Amygdala (tissue), 56 donors: ENCODE measurements at regions not wholly inside any gene's neighbourhood (a gene's known extent, or its start where the extent isn't known, plus 50 kb on each side); places are given as distances from the start of the nearest gene placed in this dataset.
"Not testable (repeated sequence)": the region's sequence is repeated elsewhere in the genome, so short reads cannot be mapped to it uniquely, and the experiment has no call there.

ENCODE experiments used
- DNase-seq, 56 donors: peaks; one replicate each; lab custom pipeline; 2025; lab: John Stamatoyannopoulos, UW

DNA sequence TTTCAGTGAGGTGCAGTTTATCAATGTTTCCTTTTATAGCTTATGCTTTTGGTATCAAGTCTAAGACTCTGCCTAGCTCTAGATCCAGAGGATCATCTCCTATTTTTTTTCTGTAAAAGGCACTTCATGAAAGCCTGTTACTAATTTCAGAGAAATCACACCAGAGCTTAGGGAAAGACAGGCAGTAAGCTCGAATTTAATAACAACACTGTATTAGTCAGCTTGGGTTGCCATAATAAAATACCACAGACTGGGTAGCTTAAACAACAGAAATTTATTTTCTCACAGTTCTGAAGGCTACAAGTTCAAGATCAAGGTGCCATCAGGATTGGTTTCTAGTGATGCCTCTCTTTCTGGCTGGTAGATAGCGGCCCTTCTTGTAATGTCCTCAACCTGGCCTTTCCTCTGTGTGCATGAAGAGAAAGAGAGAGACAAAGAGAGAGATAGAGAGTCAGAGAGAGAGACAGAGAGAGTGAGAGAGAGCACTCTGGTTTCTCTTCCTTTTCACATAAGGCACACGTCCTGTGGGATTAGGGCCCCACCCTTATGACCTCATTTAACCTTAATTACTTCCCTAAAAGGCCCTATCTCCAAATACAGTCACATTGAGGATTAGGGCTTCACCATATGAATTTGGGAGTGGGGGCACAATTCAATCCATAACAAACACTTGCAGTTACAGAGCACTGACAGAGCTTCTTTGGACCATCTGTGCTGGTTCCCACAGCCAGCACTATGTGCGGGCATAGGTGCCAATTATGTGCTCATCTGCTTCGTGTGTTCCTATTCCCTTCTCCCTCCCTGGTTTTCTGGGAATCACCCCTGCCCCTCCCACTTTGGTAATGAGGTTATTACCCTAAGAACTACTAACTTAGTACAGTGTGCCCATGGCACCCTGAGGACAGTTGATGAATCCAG, 114.8 kb upstream of the MED14 start:
- no peak for DNase-seq

DNA sequence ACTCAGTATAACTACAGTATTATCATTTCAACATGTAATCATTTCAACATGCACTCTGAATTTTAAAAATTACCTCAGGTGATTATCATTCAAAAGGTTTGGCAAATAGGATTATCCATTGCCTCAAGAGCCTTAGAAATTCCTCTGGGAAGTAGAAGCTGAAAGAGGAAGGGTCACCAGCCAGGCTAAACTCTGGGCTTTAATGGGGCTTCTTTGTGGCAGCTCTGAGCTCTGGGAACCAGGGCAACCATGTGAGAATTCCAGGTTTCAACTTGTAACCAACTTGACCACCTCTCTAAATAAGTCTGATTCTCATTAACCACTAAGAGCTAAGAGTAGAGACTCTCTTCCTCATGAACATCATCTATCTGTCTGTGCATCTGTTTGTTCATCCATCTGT, 117.2 kb upstream of the MED14 start:
- no peak for DNase-seq

DNA sequence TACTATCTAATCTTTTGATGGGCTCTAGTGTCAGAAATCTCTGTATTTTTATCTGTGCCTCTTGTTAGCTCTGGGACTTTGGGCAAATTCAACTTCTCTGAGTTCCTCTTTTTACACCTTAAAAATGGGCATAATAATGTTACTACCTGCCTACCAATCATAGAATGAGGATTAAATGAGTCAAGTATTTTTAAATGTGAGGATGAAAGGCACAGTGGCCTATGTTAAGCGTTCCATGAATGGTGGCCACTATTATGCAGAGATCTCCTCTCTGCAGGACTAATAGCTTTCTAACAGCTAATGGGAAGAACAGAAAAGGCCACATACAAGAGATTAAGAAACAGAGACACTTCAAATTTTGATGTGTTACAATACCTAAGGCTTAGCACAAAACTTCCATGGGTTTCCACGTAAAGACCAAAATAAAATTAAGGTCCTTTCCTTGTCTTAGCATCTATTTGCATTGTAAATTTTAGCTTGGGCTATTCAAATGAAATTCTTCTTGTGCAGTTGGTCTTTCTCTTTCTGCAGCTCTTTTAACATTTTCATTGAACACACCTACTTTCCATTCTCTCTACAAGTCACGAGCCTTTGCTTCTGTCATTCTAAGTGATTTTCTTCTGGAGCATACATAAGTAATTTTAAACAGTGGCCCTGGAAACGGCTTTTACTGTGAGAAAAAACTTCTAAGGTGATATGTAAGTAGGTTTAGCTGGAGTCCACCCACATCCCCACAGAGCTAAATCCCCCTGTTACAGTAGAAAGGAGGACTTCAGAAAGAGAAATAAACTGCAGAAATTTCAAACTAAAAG, 117.9 kb upstream of the MED14 start:
- DNase-seq = no peak

DNA sequence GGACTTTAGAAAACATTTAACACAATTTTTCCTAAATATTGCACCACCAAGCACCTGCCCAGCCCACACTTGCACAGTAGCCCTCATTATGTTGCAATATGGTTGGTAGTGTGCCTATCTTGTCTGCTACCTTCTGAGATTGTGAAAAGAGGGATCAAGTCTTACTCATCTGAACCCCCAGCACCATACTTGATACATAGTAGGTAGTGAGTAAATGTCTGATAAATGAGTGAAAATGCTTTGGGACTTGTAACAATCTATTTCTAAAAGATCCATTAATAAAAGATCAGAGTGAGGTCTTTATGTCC, 118.4 kb upstream of the MED14 start:
- no peak for DNase-seq

DNA sequence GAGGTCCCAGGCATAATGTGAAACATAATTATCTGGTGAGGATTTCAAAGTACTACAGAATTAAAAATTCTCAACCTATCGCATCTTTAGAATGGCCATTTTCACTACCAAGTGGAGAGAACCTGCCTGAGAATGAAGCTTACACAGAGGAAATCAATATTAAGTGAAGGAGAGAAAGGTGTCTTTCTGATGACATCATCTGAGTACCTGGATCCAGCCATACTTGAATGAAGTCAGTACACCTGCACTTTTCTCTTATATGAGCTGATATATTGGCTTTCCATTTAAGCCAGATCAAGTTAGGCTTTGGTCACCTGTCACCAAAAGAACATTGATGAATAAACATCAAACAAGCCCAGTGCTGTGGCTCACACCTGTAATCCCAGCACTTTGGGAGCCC, 118.9 kb upstream of the MED14 start:
- DNase-seq = no peak

DNA sequence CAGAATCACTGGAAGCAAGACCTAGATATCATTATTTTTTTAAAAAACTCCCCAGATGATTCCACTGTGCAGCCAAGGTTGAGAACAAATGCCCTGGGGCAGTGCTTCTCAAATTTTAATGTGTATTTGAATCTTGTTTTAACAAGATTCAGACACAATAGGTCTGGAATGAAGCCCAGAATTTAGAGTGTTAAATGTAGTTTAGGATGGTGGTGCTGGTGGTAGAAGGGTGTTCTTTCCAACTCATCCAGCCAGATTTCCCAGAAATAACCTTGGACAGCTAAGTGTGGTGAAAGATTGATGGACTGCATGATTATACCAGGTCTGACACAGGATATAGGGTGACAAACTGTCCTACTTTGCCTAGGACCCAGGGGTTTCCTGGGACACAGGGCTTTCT, 120.1 kb upstream of the MED14 start:
- DNase-seq = no peak

DNA sequence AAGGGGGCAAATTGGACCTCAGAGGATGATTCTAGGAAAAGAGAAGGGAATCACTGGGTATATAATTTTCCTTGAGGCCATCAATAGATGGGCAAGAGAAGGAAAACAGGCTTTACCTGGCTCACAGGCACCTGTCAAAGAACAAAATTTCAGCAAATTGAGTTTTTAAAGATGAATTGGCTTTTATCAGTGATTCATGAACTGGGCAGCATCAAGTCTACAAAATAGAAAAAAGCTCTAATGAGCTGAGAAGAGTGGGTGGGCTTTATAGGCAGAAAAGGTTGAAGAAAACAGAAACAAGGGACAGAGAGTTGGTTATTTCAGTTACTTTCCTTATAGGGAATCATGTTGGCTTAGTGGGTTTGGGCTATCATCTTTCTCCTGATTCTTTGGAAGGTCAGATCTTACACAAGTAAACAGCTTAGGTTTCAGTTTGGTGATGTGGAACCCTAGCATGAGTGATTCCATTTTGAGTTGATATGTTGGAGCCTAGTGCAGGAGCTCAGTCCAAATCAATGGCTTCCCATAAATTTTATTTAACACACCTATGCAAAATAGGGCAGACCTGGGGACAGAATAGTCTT, 120.7 kb upstream of the MED14 start:
- no peak for DNase-seq

DNA sequence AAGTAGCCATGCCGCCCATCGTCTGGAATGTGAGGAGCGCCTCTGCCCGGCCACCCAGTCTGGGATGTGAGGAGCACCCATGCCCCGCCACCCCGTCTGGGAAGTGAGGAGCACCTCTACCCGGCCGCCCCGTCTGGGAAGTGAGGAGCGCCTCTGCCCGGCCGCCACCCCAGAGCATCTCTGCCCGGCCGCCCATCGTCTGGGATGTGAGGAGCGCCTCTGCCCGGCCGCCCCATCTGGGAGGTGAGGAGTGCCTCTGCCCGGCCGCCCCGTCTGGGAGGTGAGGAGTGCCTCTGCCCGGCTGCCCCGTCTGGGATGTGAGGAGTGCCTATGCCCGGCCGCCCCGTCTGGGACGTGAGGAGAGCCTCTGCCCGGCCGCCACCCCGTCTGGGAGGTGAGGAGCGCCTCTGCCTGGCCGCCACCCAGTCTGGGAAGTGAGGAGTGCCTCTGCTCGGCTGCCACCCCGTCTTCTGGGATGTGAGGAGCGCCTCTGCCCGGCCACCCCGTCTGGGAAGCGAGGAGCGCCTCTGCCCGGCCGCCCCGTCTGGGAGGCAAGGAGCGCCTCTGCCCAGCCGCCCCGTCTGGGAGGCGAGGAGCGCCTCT, 126.7 kb upstream of the MED14 start:
- DNase-seq = not testable (repeated sequence)

DNA sequence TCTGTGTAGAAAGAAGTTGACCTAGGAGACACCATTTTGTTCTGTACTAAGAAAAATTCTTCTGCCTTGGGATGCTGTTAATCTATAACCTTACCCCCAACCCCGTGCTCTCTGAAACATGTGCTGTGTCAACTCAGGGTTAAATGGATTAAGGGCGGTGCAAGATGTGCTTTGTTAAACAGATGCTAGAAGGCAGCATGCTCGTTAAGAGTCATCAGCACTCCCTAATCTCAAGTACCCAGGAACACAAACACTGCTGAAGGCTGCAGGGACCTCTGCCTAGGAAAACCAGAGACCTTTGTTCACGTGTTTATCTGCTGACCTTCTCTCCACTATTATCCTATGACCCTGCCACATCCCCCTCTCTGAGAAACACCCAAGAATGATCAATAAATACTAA, 127.9 kb upstream of the MED14 start:
- DNase-seq = not testable (repeated sequence)

DNA sequence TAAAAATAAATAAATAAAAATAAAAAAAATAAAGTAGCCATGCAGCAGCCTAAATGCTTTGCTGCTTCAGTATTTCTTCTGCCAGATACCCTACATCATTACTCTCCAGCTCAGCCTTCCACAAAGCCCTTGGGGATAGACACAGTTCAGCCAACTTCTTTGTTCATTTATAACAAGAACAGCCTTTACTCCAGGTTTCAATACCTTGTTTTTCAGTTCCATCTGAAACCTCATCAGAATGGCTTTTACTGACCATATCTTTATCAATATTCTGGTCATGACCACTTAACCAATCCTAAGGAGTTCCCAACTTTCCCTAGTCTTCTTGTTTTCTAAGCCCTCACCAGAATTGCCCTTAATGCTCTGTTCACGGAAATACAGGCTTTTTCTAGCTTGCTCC, 128.3 kb upstream of the MED14 start:
- no peak for DNase-seq

DNA sequence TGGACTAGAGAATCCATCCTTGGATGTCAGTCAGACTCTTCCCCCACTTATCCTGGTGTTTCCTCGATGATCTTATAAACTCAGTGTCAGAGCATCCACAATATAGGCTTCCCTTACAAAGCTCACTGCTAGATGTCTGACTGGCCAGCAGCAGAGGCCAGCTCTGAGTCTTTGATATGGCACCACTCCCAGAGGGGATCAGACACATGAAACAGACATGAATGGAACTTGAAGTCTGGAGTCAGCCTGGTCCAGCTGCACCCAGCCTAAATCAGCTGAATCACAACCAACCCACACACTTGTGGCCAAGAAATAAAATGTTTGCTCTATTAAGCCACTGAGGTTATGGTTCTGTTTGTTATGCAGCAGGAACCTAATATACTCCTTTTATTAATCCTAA, 129.6 kb upstream of the MED14 start:
- DNase-seq = no peak

DNA sequence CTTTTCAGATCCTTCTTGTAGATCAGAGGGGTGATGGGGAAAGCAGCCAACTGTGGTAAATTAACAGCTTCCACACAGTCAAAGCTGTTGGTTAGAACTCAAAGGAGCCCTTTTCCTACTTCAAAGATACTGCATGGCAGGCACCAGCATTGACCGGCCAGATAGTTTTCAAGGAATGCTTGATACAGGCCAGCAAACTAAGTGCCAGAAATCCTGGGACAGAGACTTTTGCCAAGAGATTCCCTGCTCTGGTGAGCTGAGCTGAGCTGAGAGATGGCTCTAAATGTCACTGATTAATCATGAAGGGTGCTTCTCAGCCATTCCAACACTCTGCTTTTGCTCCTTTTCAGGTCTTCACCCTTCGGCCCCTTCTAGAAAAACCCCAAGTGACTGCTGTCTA, 131.6 kb upstream of the MED14 start:
- no peak for DNase-seq

DNA sequence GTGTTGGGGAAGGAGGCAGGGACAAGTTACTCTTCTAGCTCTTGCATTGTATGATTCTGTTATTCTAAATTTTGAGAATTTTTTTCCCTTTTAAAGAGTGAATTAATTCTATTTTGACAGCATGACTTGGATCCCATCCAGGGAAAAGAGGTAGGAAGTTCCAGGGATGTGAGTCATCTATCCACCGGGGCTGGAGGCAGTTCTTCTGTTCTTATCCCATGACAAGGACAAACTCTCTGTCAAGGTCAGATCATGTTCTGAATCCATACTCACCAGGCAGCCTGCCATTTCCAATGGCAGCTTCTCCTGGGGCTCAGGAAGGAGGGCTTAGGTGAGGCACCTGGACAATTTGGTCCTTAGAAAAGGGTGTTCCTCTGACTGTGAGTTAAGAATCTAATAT, 132.0 kb upstream of the MED14 start:
- no peak for DNase-seq

DNA sequence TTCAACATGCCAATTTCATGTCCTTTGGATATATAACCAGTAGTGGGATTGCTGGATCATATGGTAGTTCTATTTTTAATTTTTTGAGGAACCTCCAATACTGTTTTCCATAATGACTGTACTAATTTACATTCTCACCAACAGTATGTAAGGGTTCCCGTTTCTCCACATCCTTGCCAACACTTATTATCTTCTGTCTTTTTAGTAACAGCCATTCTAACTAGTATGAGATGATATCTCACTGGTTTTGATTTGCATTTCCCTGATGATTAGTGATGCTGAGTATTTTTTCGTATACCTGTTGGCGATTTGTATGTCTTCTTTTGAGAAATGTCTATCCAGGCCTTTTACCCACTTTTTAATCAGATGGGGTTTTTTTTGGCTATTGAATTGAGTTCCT, 133.5 kb upstream of the MED14 start:
- DNase-seq = no peak

DNA sequence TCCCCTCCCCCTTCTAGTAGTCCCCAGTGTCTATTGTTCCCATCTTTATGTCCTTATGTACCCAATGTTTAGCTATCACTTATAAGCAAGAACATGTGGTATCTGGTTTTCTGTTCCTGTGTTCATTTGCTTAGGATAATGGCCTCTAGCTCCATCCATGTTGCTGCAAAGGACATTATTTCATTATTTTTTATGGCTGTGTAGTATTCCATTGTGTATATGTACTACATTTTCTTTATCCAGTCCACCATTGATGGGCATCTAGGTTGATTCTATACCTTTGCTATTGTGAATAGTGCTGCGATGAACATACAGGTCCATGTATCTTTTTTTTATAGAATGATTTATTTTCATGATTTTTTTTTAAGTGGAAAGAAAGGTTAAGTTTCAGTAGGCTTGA, 135.6 kb upstream of the MED14 start:
- not testable (repeated sequence) for DNase-seq

DNA sequence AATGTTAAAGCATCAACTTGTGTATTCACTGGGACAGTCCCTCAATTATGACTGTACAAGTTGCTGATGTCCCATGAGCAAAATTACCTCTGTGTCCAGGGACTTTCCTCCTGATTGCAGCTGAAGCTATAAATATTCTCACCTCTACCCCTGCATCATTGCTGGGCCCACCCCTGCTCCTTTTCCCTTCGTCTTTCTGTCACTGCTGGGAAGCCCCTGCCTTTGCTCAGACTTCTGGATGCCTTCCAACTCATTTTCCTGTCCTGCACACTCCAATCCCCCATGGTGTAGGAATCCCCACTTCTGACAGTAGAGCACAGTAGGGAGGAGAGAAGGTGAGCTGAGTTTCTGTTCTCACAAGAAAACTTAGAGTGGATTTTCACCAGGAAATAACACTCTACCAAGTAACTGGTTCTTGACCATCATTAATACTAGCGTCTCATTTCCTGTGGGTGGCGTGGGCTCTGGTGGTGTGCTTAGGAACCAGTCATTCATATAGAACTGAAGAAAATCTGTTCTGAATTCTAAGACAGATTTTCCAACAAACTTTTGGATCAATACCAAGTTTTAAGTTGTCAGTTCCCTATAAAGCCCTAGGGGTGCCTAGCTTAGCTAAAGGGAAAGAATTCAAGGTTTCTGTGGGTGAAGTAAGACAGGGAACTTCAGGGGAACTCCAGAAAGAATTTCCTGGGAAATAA, 136.2 kb upstream of the MED14 start:
- no peak for DNase-seq

DNA sequence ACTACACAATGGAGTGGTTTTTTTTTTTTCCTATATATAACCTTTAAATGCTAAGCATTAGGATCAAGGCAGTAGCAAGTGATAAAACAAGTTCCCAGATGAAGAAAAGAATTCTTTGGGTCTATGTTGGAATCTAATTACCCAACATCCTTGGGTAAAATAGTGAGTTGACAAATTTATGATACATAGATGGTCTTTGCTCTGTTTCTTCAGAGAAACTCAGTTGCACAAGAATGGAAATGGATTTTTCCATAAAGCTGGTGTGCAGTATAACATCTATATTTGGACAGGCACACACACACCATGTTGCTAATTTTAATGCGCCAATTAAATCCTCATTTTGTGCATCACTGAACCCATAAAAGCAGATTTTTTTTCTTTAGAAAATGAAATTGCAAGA, 137.0 kb upstream of the MED14 start:
- DNase-seq = no peak

DNA sequence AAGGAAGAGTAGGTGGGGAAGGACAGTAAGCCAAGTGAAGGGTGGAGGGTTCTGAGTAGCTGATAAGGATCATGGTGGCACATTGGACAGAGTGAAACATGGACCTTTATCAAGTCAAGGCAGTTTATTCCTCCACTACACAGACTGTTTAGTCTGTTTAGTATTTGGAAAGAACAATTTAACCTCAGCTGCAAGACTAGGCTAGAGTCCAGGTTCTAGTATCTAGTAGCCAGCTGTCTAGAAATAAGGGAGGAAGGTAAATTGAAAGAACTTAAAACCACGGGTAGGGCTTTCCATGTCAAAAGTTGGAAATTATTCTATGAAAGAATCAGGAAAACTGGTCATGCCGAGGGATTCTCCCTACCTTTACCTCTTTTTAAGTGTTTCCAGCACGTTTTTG, 140.1 kb upstream of the MED14 start:
- no peak for DNase-seq

DNA sequence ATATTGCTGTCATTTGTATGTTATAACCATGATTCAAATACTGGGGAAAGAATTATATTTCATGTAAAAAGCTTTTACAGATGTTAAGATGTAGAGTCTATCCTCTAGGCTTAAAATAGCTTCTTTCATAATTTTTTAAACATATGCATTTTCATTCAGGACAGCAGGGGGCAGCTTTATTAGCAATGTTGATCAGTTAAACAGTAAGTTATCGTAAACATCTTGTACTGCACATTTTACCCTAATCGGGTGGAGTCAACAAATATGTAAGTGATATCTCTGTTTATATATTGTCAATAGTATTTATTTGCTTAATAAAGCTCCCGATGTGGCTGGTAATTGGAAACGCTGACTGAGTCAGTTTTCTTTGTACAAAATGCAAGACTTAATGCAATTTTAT, 142.5 kb upstream of the MED14 start:
- DNase-seq = no peak

DNA sequence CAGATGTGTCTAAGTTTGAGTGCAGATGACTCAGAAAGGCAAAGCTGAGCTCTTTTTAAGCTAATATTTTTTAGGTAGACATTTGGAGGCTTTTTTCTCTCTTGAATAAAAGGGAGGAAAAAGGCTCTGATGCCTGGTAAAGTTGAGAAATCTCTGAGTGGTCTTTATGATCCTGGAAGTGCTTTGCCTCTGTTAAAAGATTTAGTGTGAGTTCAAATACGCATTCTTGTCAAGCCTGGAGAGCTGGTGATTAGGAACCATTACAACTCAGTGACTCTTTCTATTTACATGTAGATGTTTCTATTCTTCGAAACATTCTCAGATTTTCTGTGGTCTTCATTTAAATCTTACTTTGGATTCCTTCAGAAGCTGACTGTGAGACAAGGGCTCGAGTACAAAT, 143.4 kb upstream of the MED14 start:
- no peak for DNase-seq

DNA sequence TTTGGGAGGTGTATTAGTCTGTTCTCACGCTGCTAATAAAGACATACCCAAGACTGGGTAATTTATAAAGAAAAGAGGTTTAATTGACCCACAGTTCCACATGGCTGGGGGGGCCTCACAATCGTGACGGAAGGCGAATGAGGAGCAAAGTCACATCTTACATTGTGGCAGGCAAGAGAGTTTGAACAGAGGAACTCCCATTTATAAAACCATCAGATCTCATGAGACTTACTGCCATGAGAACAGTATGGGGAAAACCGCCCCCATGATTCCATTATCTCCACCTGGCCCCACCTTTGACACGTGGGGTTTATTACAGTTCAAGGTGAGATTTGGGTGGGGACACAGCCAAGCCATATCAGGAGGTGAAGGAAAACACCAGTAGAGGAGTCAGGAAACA, 143.8 kb upstream of the MED14 start:
- not testable (repeated sequence) for DNase-seq
